Fibroblast of lung (primary cell): ENCODE measurements at regions not wholly inside any gene's neighbourhood (a gene's known extent, or its start where the extent isn't known, plus 50 kb on each side); places are given as distances from the start of the nearest gene placed in this dataset.

ENCODE experiments used
- DNase-seq, 2 donors: peaks; one replicate each; pipeline versions ENCODE4 v3.0.0 to v3.0.0-alpha.2; 2010; ENCODE audit warnings: low read depth in 2 of 2
- H2AFZ ChIP-seq: 2 replicates; pipeline ENCODE4 v1.5.1; 2012; ENCODE audit warnings: low read length, control low read depth, inconsistent platforms
- H3K27ac ChIP-seq: 2 replicates; pipeline ENCODE4 v1.5.1; 2011; ENCODE audit warnings: low read length, control low read depth; ENCODE audit not compliant: insufficient read depth
- H3K27me3 ChIP-seq: 2 replicates; pipeline ENCODE4 v1.5.1; 2011; ENCODE audit warnings: mild to moderate bottlenecking, low read length; ENCODE audit not compliant: control insufficient read depth, insufficient read depth
- H3K36me3 ChIP-seq: 2 replicates; pipeline ENCODE4 v1.5.1; 2011; ENCODE audit warnings: low read length; ENCODE audit not compliant: control insufficient read depth, insufficient read depth
- H3K4me1 ChIP-seq: 2 replicates; pipeline ENCODE4 v1.5.1; 2011; ENCODE audit warnings: low read length; ENCODE audit not compliant: control insufficient read depth, insufficient read depth; ENCODE audit errors: extremely low read depth
- H3K4me2 ChIP-seq: 2 replicates; pipeline ENCODE4 v1.5.1; 2011; ENCODE audit warnings: low read length, control low read depth; ENCODE audit not compliant: insufficient read depth; ENCODE audit errors: extremely low read depth
- H3K4me3 ChIP-seq, 4 experiments: fragments of 200-600 bp in 1 of 4; sonication (generic) in 1 of 4; replicated peaks in 1 of 4; 2 replicates each; pipeline ENCODE4 v1.5.1; 2011 to 2016; ENCODE audit warnings: low read length in 4 of 4, low read depth in 3 of 4, mild to moderate bottlenecking in 3 of 4, control low read depth in 2 of 4, inconsistent platforms in 1 of 4, mixed read lengths in 1 of 4; ENCODE audit not compliant: insufficient read depth in 1 of 4; ENCODE audit errors: control extremely low read depth in 1 of 4
- H3K79me2 ChIP-seq: 2 replicates; pipeline ENCODE4 v1.5.1; 2012; ENCODE audit warnings: mild to moderate bottlenecking, low read length, inconsistent platforms; ENCODE audit not compliant: control insufficient read depth, insufficient read depth
- H3K9ac ChIP-seq: 2 replicates; pipeline ENCODE4 v1.5.1; 2011; ENCODE audit warnings: mild to moderate bottlenecking, low read length, control low read depth; ENCODE audit not compliant: insufficient read depth
- H3K9me3 ChIP-seq: 2 replicates; pipeline ENCODE4 v1.5.1; 2012; ENCODE audit warnings: low read depth, low read length; ENCODE audit not compliant: control insufficient read depth, insufficient read depth
- H4K20me1 ChIP-seq: 2 replicates; pipeline ENCODE4 v1.5.1; 2011; ENCODE audit warnings: low read length; ENCODE audit not compliant: control insufficient read depth, insufficient read depth; ENCODE audit errors: extremely low read depth
- CTCF ChIP-seq, 2 donors: IDR thresholded peaks in 1 of 2; conservative IDR thresholded peaks in 1 of 2; 1 replicate in 1 of 2; 2 replicates in 1 of 2; pipeline ENCODE4 v1.5.1; 2011 to 2012; ENCODE audit warnings: low read length in 2 of 2, control low read depth in 1 of 2, inconsistent platforms in 1 of 2, low read depth in 1 of 2, mild to moderate bottlenecking in 1 of 2
- EZH2 ChIP-seq: IDR thresholded peaks from 2 replicates; pipeline ENCODE4 v1.5.1; 2012; ENCODE audit warnings: low read length, control low read depth, mild to moderate bottlenecking; ENCODE audit errors: missing control alignments

- no peak overlapping the region for H3K4me3 ChIP-seq
- no peak overlapping the region for H3K27ac ChIP-seq
- no peak overlapping the region for H3K9ac ChIP-seq
- no peaks in the 10 kb centered on the region for H3K79me2 ChIP-seq
- no peaks in the 10 kb centered on the region for H3K9me3 ChIP-seq
- no peaks in the 10 kb centered on the region for H4K20me1 ChIP-seq
- TF ChIP-seq EZH2 (no peak), CTCF (conservative IDR thresholded peaks at IDR 0.05 in 1 of 2, IDR thresholded peaks at IDR 0.05 in 1 of 2; ENCODE audit: low read depth in 1 of 2, low read length in 2 of 2) (no peak)
- H2AFZ ChIP-seq = no peak overlapping the region
- no peaks in the 10 kb centered on the region for H3K36me3 ChIP-seq
- no peaks in the 10 kb centered on the region for H3K27me3 ChIP-seq
- no peaks in the 10 kb centered on the region for H3K4me1 ChIP-seq
- DNase-seq = no peak
- no peak overlapping the region for H3K4me2 ChIP-seq
Measured at GRCh38 chr2:19201911-19202462, 156.4 kb downstream of the OSR1 start.

GRCh38 chr2:19198381-19198780, 160.0 kb downstream of the OSR1 start:
- H3K27ac ChIP-seq = no peak overlapping the region
- no peaks in the 10 kb centered on the region for H3K79me2 ChIP-seq
- H2AFZ ChIP-seq = no peak overlapping the region
- no peak overlapping the region for H3K4me3 ChIP-seq
- no peaks in the 10 kb centered on the region for H3K27me3 ChIP-seq
- DNase-seq = peak in 1 of 2 donors; percentile 60
- H3K4me1 ChIP-seq = no peaks in the 10 kb centered on the region
- H3K9me3 ChIP-seq = no peaks in the 10 kb centered on the region
- no peaks in the 10 kb centered on the region for H3K36me3 ChIP-seq
- H3K4me2 ChIP-seq = no peak overlapping the region
- H3K9ac ChIP-seq = no peak overlapping the region
- no peaks in the 10 kb centered on the region for H4K20me1 ChIP-seq
- no peak for TF ChIP-seq EZH2
- no peak for TF ChIP-seq CTCF (conservative IDR thresholded peaks at IDR 0.05 in 1 of 2, IDR thresholded peaks at IDR 0.05 in 1 of 2; ENCODE audit: low read depth in 1 of 2, low read length in 2 of 2)

GRCh38 chr2:19195661-19196060, 162.8 kb downstream of the OSR1 start:
- Histone ChIP-seq H3K9ac (no peak overlapping the region), H3K27ac (no peak overlapping the region), H3K4me3 (no peak overlapping the region), H3K27me3 (no peaks in the 10 kb centered on the region), H3K79me2 (no peaks in the 10 kb centered on the region), H3K4me1 (no peaks in the 10 kb centered on the region), H4K20me1 (no peaks in the 10 kb centered on the region), H2AFZ (no peak overlapping the region), H3K9me3 (no peaks in the 10 kb centered on the region), H3K36me3 (no peaks in the 10 kb centered on the region), H3K4me2 (no peak overlapping the region)
- DNase-seq = no peak
- TF ChIP-seq CTCF (conservative IDR thresholded peaks at IDR 0.05 in 1 of 2, IDR thresholded peaks at IDR 0.05 in 1 of 2; ENCODE audit: low read depth in 1 of 2, low read length in 2 of 2) = no peak
- no peak for TF ChIP-seq EZH2
